OCI-LY7 (cell line): ENCODE measurements at regions not wholly inside any gene's neighbourhood (a gene's known extent, or its start where the extent isn't known, plus 50 kb on each side); places are given as distances from the start of the nearest gene placed in this dataset.

ENCODE experiments used
- EZH2phosphoT487 ChIP-seq: fragments of 200-600 bp; sonication (generic); IDR thresholded peaks from 2 replicates; pipeline ENCODE4 v1.6.1; 2018; ENCODE audit warnings: low read depth, borderline replicate concordance, mild to moderate bottlenecking, mixed run types, antibody characterized with exemption, low read length, moderate library complexity, mixed read lengths
- TF ChIP-seq, protein P1 (sequence below): fragments of 200-600 bp; sonication (generic); conservative IDR thresholded peaks from 2 replicates; pipeline ENCODE4 v1.5.1; 2014; ENCODE audit warnings: mild to moderate bottlenecking, antibody characterized with exemption, low read length, moderate library complexity, mixed read lengths

DNA sequence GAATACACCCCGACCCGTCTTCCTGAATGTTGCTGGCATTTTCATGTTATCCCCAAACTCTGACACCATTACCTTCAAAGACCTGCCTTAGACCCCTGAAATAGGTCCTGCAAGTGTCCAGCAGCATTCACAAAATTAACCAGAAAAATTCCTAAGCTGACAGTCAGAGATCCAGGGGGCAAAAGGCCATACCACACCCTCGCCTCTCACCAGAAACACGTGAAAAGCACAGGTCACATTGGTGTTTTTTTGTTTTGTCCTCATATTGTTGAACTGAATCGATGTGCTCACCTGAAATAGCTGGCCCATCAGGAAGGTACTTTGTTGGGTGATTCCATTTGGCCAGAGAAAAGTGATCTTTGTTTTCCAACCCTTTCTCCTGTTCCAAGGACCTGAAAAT is 113.1 kb upstream of the HES1 start:
- TF ChIP-seq, protein P1, sequence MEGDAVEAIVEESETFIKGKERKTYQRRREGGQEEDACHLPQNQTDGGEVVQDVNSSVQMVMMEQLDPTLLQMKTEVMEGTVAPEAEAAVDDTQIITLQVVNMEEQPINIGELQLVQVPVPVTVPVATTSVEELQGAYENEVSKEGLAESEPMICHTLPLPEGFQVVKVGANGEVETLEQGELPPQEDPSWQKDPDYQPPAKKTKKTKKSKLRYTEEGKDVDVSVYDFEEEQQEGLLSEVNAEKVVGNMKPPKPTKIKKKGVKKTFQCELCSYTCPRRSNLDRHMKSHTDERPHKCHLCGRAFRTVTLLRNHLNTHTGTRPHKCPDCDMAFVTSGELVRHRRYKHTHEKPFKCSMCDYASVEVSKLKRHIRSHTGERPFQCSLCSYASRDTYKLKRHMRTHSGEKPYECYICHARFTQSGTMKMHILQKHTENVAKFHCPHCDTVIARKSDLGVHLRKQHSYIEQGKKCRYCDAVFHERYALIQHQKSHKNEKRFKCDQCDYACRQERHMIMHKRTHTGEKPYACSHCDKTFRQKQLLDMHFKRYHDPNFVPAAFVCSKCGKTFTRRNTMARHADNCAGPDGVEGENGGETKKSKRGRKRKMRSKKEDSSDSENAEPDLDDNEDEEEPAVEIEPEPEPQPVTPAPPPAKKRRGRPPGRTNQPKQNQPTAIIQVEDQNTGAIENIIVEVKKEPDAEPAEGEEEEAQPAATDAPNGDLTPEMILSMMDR, result no peak
- no peak for TF ChIP-seq EZH2phosphoT487
